Heart right ventricle (tissue), 16 donors: ENCODE measurements at regions not wholly inside any gene's neighbourhood (a gene's known extent, or its start where the extent isn't known, plus 50 kb on each side); places are given as distances from the start of the nearest gene placed in this dataset.
A peak's percentile ranks its signal among the peaks of the same experiment; 100 is the strongest.

Source experiments
- ATAC-seq, 8 donors: fragments of 200-7000 bp; cut with Tn5 transposase; one replicate each; pipeline ENCODE4 v1.9.1; 2020; ENCODE audit warnings: mild to moderate bottlenecking in 8 of 8, moderate library complexity in 8 of 8, moderate number of reproducible peaks in 1 of 8
- DNase-seq, 2 donors: peaks; one replicate each; pipeline ENCODE4 v3.0.0-alpha.2; 2020
- H3K27ac ChIP-seq, 10 donors: fragments of 200-600 bp; sonication (generic) in 2 of 10; one replicate each; pipeline versions ENCODE4 v1.5.0 to v1.8.0; 2020 to 2022; ENCODE audit warnings: mild to moderate bottlenecking in 3 of 10
- H3K27me3 ChIP-seq, 7 donors: fragments of 200-600 bp; one replicate each; pipeline ENCODE4 v1.8.0; 2021 to 2022; ENCODE audit warnings: mild to moderate bottlenecking in 2 of 7
- H3K36me3 ChIP-seq, 9 donors: fragments of 200-600 bp; sonication (generic) in 1 of 9; one replicate each; pipeline versions ENCODE4 v1.5.0 to v1.8.0; 2020 to 2022; ENCODE audit warnings: mild to moderate bottlenecking in 2 of 9
- H3K4me1 ChIP-seq, 9 donors: fragments of 200-600 bp; sonication (generic) in 1 of 9; one replicate each; pipeline versions ENCODE4 v1.5.0 to v1.8.0; 2020 to 2022; ENCODE audit warnings: mild to moderate bottlenecking in 4 of 9
- H3K4me3 ChIP-seq, 10 donors: fragments of 200-600 bp; sonication (generic) in 2 of 10; one replicate each; pipeline versions ENCODE4 v1.5.0 to v1.8.0; 2020 to 2022; ENCODE audit warnings: mild to moderate bottlenecking in 7 of 10, moderate library complexity in 2 of 10
- H3K9me3 ChIP-seq, 11 donors: fragments of 200-600 bp in 10 of 11; sonication (generic) in 2 of 11; one replicate each; pipeline versions ENCODE4 v1.5.0 to v1.8.0; 2013 to 2022; ENCODE audit warnings: mild to moderate bottlenecking in 2 of 11, control low read depth in 1 of 11, moderate library complexity in 1 of 11
- CTCF ChIP-seq, 9 donors: fragments of 200-600 bp; sonication (generic) in 2 of 9; IDR thresholded peaks; one replicate each; pipeline versions ENCODE4 v1.5.0 to v1.8.0; 2021 to 2022; ENCODE audit warnings: antibody characterized with exemption in 9 of 9, mild to moderate bottlenecking in 5 of 9, moderate library complexity in 1 of 9
- WGBS, 2 donors: extraction: QIAGEN DNeasy Blood & Tissue Kit; methylation state at CpG; one replicate each; pipeline ENCODE4 v1.1.7; 2013; ENCODE audit warnings: inconsistent platforms in 1 of 2; 5-methylcytosine and 5-hydroxymethylcytosine counted together
- intact Hi-C, 10 donors: fragments of 100-400 bp; cut with DNase I; formaldehyde crosslinking; loops; one replicate each; pipeline versions ENCODE4 v1.11.1 to v1.14.2; 2022
- donor health status: Arrhythmogenic right ventricular cardiomyopathy.
- donor health status: ischemic (EF 13 %, LVEDD 7.1; RV severe dilation, severe dysfunction).
- donor health status: healthy with polysubstance abuse.
- donor health status: DM: no; HTN: yes; CAD: no.
- donor health status: DM: no; HTN: no; CAD: no.
- donor health status: ischemic (EF 25% LVEDD 6.9; RV normal size, moderate dysfunction).
- donor health status: ischemic (EF 25% LVEDD 5.7; RV mildly dilated, moderate dysfunction).
- donor health status: healthy.
- donor health status: DM: yes; HTN: yes; CAD: no.
- donor health status: Ischemic cardiomyopathy.
- donor health status: ischemic (EF 35%, LVEDD 5.7; RV mildly dilated, moderate dysfunction).
- donor health status: nonischemic (EF 11% LVEDD 7.7; RV severe dilation, severe dysfunction).
- donor health status: DM: yes; HTN: yes; CAD: no.
- donor health status: PGD.
- donor health status: ischemic (EF 29% LVEDD 5.4; RV normal size, mild dysfunction).
- donor health status: nonischemic (EF 23%, LVEDD 6.1; RV moderate dilation, normal function).

- Histone ChIP-seq H3K4me1 (peaks cover 0 to 26% (median 13%) of the 10 kb centered on the region in 9 donors), H3K4me3 (no peak overlapping the region), H3K27me3 (peaks cover 0 to 42% (median 26%) of the 10 kb centered on the region in 7 donors), H3K27ac (no peak overlapping the region), H3K36me3 (no peaks in the 10 kb centered on the region), H3K9me3 (peaks cover 0 to 10% (median 0%) of the 10 kb centered on the region in 11 donors)
- TF ChIP-seq CTCF (IDR thresholded peaks at IDR 0.05) = no peak
- no peak for DNase-seq
- no peak for ATAC-seq
- WGBS, 2 donors = 97 to 100% methylated on average over 1 of the region's 1 CpG
- intact Hi-C loops = loop anchor here in 1 of 10 donors (5.0 kb wide), 1 partner anchor 62 kb away; no protein-coding TSS in a partner anchor
Observed at GRCh38 chr7:25953859-25954258, 198.1 kb upstream of the NFE2L3 start.

GRCh38 chr7:25954395-25954794 is 197.6 kb upstream of the NFE2L3 start:
- Histone ChIP-seq H3K27ac (no peak overlapping the region), H3K36me3 (no peaks in the 10 kb centered on the region), H3K9me3 (peaks cover 0 to 10% (median 0%) of the 10 kb centered on the region in 11 donors), H3K27me3 (peaks cover 0 to 42% (median 20%) of the 10 kb centered on the region in 7 donors), H3K4me1 (peaks cover 0 to 23% (median 13%) of the 10 kb centered on the region in 9 donors), H3K4me3 (no peak overlapping the region)
- TF ChIP-seq CTCF (IDR thresholded peaks at IDR 0.05) = no peak
- WGBS, 2 donors = 96 to 98% methylated on average over 3 of the region's 3 CpGs
- no peak for DNase-seq
- intact Hi-C loops = loop anchor here in 1 of 10 donors (5.0 kb wide), 1 partner anchor 62 kb away; no protein-coding TSS in a partner anchor
- ATAC-seq = no peak

GRCh38 chr7:25959168-25959734 is 192.7 kb upstream of the NFE2L3 start:
- Histone ChIP-seq H3K27me3 (peaks cover 0 to 28% (median 7%) of the 10 kb centered on the region in 7 donors), H3K36me3 (no peaks in the 10 kb centered on the region), H3K27ac (no peak overlapping the region), H3K9me3 (peaks cover 0 to 1% (median 0%) of the 10 kb centered on the region in 11 donors), H3K4me1 (peaks cover 0 to 5% (median 0%) of the 10 kb centered on the region in 9 donors), H3K4me3 (no peak overlapping the region)
- TF ChIP-seq CTCF (IDR thresholded peaks at IDR 0.05) = no peak
- intact Hi-C loops = no loop called here
- ATAC-seq (no peak), DNase-seq (no peak)
- WGBS, 2 donors = 37 to 42% methylated on average over 5 of the region's 5 CpGs

GRCh38 chr7:25963733-25964132 is 188.3 kb upstream of the NFE2L3 start:
- Histone ChIP-seq H3K27ac (no peak overlapping the region), H3K9me3 (no peaks in the 10 kb centered on the region), H3K27me3 (peaks cover 0 to 52% (median 13%) of the 10 kb centered on the region in 7 donors), H3K4me1 (peaks cover 0 to 12% (median 4%) of the 10 kb centered on the region in 9 donors), H3K36me3 (no peaks in the 10 kb centered on the region), H3K4me3 (no peak overlapping the region)
- ATAC-seq (peak in 5 of 8 donors; percentile 56 to 80 (median 67)), DNase-seq (no peak)
- 58% methylated on average over 3 of the region's 3 CpGs for WGBS, 2 donors
- intact Hi-C loops = no loop called here
- TF ChIP-seq CTCF (IDR thresholded peaks at IDR 0.05) = no peak
